Large intestine (tissue), 3 donors: ENCODE measurements at regions not wholly inside any gene's neighbourhood (a gene's known extent, or its start where the extent isn't known, plus 50 kb on each side); places are given as distances from the start of the nearest gene placed in this dataset.

Experiments
- DNase-seq, 2 donors: peaks; one replicate each; pipeline versions ENCODE4 v3.0.0 to v3.0.0-alpha.2; 2013
- H3K27ac ChIP-seq: one replicate; pipeline ENCODE4 v1.5.1; 2013; ENCODE audit warnings: low read length
- H3K27me3 ChIP-seq: 2 replicates; pipeline ENCODE4 v1.6.1; 2013; ENCODE audit warnings: low read length; ENCODE audit not compliant: control insufficient read depth, insufficient read depth
- H3K36me3 ChIP-seq: 2 replicates; pipeline ENCODE4 v1.6.1; 2013; ENCODE audit warnings: low read length; ENCODE audit not compliant: control insufficient read depth, insufficient read depth
- H3K4me1 ChIP-seq: one replicate; pipeline ENCODE4 v1.6.1; 2013; ENCODE audit warnings: low read length; ENCODE audit not compliant: control insufficient read depth, insufficient read depth
- H3K4me3 ChIP-seq: one replicate; pipeline ENCODE4 v1.5.1; 2013; ENCODE audit warnings: low read length
- H3K9me3 ChIP-seq: one replicate; pipeline ENCODE4 v1.6.1; 2013; ENCODE audit warnings: mild to moderate bottlenecking, low read depth, low read length, moderate library complexity; ENCODE audit not compliant: control insufficient read depth
- WGBS: methylation state at CpG from one replicate; pipeline ENCODE4 v1.1.5; 2013; ENCODE audit warnings: low lambda C conversion rate; ENCODE audit not compliant: insufficient coverage; 5-methylcytosine and 5-hydroxymethylcytosine counted together

GRCh38 chr20:56993020-56993559 lies 273.4 kb downstream of the BMP7 start:
- no peak overlapping the region for H3K4me3 ChIP-seq
- 100% methylated on average over 2 of the region's 3 CpGs for WGBS
- H3K9me3 ChIP-seq, result no peaks in the 10 kb centered on the region
- H3K27me3 ChIP-seq, result peaks cover under 1% of the 10 kb centered on the region
- H3K4me1 ChIP-seq, result no peaks in the 10 kb centered on the region
- H3K27ac ChIP-seq, result no peak overlapping the region
- no peak for DNase-seq
- no peaks in the 10 kb centered on the region for H3K36me3 ChIP-seq

DNA sequence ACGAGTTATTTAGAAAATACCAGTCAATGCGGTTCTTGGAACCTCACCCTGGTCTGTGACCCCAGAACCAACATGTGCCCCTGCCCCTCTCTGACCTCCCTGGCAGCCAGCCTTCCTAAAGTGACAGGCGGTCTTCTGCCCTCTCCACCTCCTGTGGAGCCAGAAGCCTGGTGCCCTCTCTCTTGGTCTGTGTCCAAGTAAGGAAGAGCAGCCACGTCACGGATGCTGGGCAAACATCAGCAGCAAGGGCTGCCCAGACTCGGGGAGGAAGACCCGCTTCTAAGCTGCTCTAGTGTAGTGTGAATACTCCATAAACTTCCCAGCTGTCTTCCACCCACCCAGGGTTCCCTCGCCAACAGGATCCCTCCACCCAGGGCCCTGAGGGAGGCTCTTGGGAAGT lies 272.4 kb downstream of the BMP7 start:
- DNase-seq, result no peak
- Histone ChIP-seq H3K4me3 (no peak overlapping the region), H3K4me1 (no peaks in the 10 kb centered on the region), H3K9me3 (no peaks in the 10 kb centered on the region), H3K27me3 (no peaks in the 10 kb centered on the region), H3K27ac (no peak overlapping the region), H3K36me3 (no peaks in the 10 kb centered on the region)
- WGBS, result no CpG with 5 or more reads among the region's 8 CpGs

- Histone ChIP-seq H3K4me1 (no peaks in the 10 kb centered on the region), H3K9me3 (no peaks in the 10 kb centered on the region), H3K27ac (no peak overlapping the region), H3K4me3 (no peak overlapping the region), H3K27me3 (no peaks in the 10 kb centered on the region), H3K36me3 (no peaks in the 10 kb centered on the region)
- no CpG with 5 or more reads among the region's 9 CpGs for WGBS
- no peak for DNase-seq
These were observed 271.3 kb downstream of the BMP7 start for GRCh38 chr20:56995149-56995548.

- Histone ChIP-seq H3K27ac (no peak overlapping the region), H3K4me3 (no peak overlapping the region), H3K36me3 (no peaks in the 10 kb centered on the region), H3K9me3 (no peaks in the 10 kb centered on the region), H3K4me1 (no peaks in the 10 kb centered on the region), H3K27me3 (no peaks in the 10 kb centered on the region)
- no peak for DNase-seq
- no CpG with 5 or more reads among the region's 12 CpGs for WGBS
These were observed 270.8 kb downstream of the BMP7 start for GRCh38 chr20:56995635-56996075.

DNA sequence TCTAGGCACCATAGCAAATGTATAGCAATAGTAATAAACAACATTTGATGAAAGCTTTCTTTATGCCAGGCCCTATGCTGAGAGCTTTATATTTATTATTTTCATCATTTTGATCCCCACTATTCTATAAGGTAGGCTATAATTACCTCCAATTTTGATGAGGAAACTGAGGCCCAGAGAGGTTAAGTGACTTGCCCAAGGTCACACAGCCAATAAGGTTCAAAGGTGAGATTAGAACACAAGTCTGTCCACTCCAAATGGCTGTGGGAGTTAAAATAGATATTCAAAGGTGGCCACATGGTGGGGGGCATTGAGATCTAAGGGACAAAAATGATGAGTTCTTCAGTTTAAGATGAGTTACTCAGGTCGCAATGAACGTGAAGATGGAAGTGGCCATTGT lies 269.9 kb downstream of the BMP7 start:
- Histone ChIP-seq H3K27ac (no peak overlapping the region), H3K36me3 (no peaks in the 10 kb centered on the region), H3K27me3 (no peaks in the 10 kb centered on the region), H3K9me3 (no peaks in the 10 kb centered on the region), H3K4me3 (no peak overlapping the region), H3K4me1 (no peaks in the 10 kb centered on the region)
- 100% methylated on average over 1 of the region's 2 CpGs for WGBS
- DNase-seq, result no peak

- no CpG with 5 or more reads among the region's 3 CpGs for WGBS
- no peaks in the 10 kb centered on the region for H3K9me3 ChIP-seq
- no peaks in the 10 kb centered on the region for H3K4me1 ChIP-seq
- H3K27me3 ChIP-seq, result no peaks in the 10 kb centered on the region
- H3K4me3 ChIP-seq, result no peak overlapping the region
- no peak for DNase-seq
- H3K36me3 ChIP-seq, result no peaks in the 10 kb centered on the region
- no peak overlapping the region for H3K27ac ChIP-seq
These were observed 268.0 kb downstream of the BMP7 start for GRCh38 chr20:56998438-56998837.

DNA sequence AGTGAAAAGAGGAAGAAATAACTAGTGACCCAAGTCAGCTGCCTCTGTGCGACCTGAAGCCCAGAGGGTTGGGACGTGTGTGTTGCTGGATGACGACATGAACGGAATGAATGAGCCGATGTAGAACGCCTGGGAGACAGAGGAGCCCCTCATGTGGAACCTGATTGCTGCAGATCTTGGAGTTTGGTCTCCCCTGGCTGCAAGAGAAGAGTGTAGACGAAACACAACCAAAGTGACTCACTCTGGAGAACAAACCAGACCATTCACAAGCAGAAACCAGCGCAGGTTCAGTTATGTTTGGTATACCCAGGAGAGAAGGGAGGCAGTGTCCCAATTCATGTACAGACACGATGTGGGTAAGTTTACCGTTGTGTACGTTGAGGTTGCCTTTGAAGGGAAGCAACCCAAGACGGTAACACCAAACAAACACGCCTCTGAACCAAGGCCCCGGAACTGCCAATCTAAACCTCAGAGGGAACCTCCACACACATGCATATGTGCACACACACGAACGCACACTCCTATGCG lies 265.9 kb downstream of the BMP7 start:
- no peaks in the 10 kb centered on the region for H3K4me1 ChIP-seq
- WGBS, result no CpG with 5 or more reads among the region's 17 CpGs
- H3K4me3 ChIP-seq, result no peak overlapping the region
- H3K27ac ChIP-seq, result no peak overlapping the region
- H3K9me3 ChIP-seq, result no peaks in the 10 kb centered on the region
- no peaks in the 10 kb centered on the region for H3K36me3 ChIP-seq
- DNase-seq, result no peak
- H3K27me3 ChIP-seq, result no peaks in the 10 kb centered on the region

GRCh38 chr20:57001126-57001767 lies 265.2 kb downstream of the BMP7 start:
- WGBS, result no CpG with 5 or more reads among the region's 12 CpGs
- Histone ChIP-seq H3K27ac (no peak overlapping the region), H3K4me3 (no peak overlapping the region), H3K27me3 (peaks cover 3% of the 10 kb centered on the region), H3K36me3 (no peaks in the 10 kb centered on the region), H3K4me1 (no peaks in the 10 kb centered on the region), H3K9me3 (no peaks in the 10 kb centered on the region)
- no peak for DNase-seq

DNA sequence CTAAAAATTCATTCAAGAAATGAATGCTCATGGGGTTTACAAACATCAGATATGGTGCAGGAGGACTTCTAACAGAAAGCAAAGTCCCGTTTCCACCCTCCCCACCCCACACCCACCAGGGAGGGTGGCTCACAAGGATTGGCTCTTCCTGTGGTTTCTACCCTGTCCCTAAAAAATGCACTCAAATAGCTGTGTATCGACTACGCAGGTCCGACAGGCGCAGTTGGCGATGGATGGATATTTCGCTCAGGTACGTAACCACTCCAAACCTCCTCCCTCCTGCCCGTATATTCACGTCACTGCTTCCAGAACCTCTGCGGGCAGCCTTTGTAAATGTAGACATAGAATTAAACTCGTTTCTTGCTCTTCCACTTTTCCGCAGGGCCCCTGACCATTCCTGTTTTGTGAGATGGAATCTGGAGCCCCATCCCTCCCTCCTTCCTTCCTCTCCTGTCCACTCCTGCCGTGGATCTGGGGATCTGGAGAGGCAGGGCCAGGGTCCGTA lies 264.3 kb downstream of the BMP7 start:
- H3K27ac ChIP-seq, result no peak overlapping the region
- 90% methylated on average over 2 of the region's 15 CpGs for WGBS
- no peaks in the 10 kb centered on the region for H3K4me1 ChIP-seq
- H3K4me3 ChIP-seq, result no peak overlapping the region
- peaks cover 8% of the 10 kb centered on the region for H3K27me3 ChIP-seq
- no peaks in the 10 kb centered on the region for H3K9me3 ChIP-seq
- no peaks in the 10 kb centered on the region for H3K36me3 ChIP-seq
- DNase-seq, result no peak

DNA sequence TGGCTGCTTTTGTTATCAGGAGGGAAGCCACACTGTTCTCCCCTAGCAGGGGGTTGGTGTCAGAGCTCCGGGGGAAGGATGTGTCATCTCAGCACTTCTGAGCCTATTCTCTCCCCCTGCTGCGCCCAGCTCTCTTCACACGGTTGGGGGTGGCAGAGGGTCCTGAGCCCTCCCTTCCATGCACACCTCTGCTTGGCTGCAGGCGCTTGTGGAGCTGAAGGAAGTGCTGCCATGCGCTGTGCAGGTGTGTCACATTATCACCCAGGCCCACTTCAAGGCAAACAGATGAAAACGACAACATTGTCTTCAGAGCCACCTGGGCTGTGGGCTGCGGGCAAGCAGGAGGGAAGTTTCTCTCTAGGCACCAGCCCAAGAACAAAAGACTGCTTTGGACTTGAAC lies 263.4 kb downstream of the BMP7 start:
- Histone ChIP-seq H3K27me3 (peaks cover 12% of the 10 kb centered on the region), H3K4me3 (no peak overlapping the region), H3K9me3 (no peaks in the 10 kb centered on the region), H3K4me1 (no peaks in the 10 kb centered on the region), H3K36me3 (no peaks in the 10 kb centered on the region), H3K27ac (no peak overlapping the region)
- no CpG with 5 or more reads among the region's 7 CpGs for WGBS
- no peak for DNase-seq

- Histone ChIP-seq H3K36me3 (no peaks in the 10 kb centered on the region), H3K27me3 (peaks cover 12% of the 10 kb centered on the region), H3K4me1 (no peaks in the 10 kb centered on the region), H3K9me3 (no peaks in the 10 kb centered on the region), H3K4me3 (no peak overlapping the region), H3K27ac (no peak overlapping the region)
- no peak for DNase-seq
- WGBS, result no CpG with 5 or more reads among the region's 5 CpGs
These were observed 262.0 kb downstream of the BMP7 start for GRCh38 chr20:57004416-57004815.
